C4-2B (cell line): ENCODE measurements at regions not wholly inside any gene's neighbourhood (a gene's known extent, or its start where the extent isn't known, plus 50 kb on each side); places are given as distances from the start of the nearest gene placed in this dataset.

Source experiments
- H3K27ac ChIP-seq: fragments of 450-650 bp; 2 replicates; pipeline ENCODE4 v1.5.1; 2017
- CTCF ChIP-seq: fragments of 450-650 bp; conservative IDR thresholded peaks from 2 replicates; pipeline ENCODE4 v1.5.1; 2017; ENCODE audit warnings: mild to moderate bottlenecking
- ZFX ChIP-seq: fragments of 450-650 bp; IDR thresholded peaks from 2 replicates; pipeline ENCODE4 v1.6.1; 2017

GRCh38 chr9:135277219-135278201 lies 190.0 kb downstream of the OLFM1 start:
- TF ChIP-seq ZFX (no peak), CTCF (no peak)

GRCh38 chr9:135278586-135278985 lies 191.1 kb downstream of the OLFM1 start:
- TF ChIP-seq CTCF, result no peak
- no peak for TF ChIP-seq ZFX
- H3K27ac ChIP-seq, result no peak overlapping the region

More at GRCh38 chr9:135277219-135278201, 190.0 kb downstream of the OLFM1 start:
- H3K27ac ChIP-seq, result no peak overlapping the region

GRCh38 chr9:135279385-135279784 lies 191.9 kb downstream of the OLFM1 start:
- no peak overlapping the region for H3K27ac ChIP-seq
- no peak for TF ChIP-seq ZFX
- no peak for TF ChIP-seq CTCF

GRCh38 chr9:135279834-135280393 lies 192.4 kb downstream of the OLFM1 start:
- no peak for TF ChIP-seq ZFX
- TF ChIP-seq CTCF, result no peak
- no peak overlapping the region for H3K27ac ChIP-seq

- no peak overlapping the region for H3K27ac ChIP-seq
- TF ChIP-seq ZFX, result no peak
- no peak for TF ChIP-seq CTCF
Measured at GRCh38 chr9:135280666-135281065, 193.2 kb downstream of the OLFM1 start.

GRCh38 chr9:135281151-135281550 lies 193.7 kb downstream of the OLFM1 start:
- no peak overlapping the region for H3K27ac ChIP-seq
- TF ChIP-seq CTCF, result no peak
- TF ChIP-seq ZFX, result no peak
